IPS DF 4.7 (cell line): ENCODE measurements at regions not wholly inside any gene's neighbourhood (a gene's known extent, or its start where the extent isn't known, plus 50 kb on each side); places are given as distances from the start of the nearest gene placed in this dataset.
"Not testable (repeated sequence)": the region's sequence is repeated elsewhere in the genome, so short reads cannot be mapped to it uniquely, and the experiment has no call there.

Experiments used
- DNase-seq: peaks from one replicate; pipeline ENCODE4 v3.0.0-alpha.2; 2013; ENCODE audit warnings: low spot score; ENCODE audit errors: extremely low read depth

GRCh38 chr13:80180740-80181355 is 160.1 kb downstream of the SPRY2 start:
- no peak for DNase-seq

GRCh38 chr13:80177327-80177726 is 163.6 kb downstream of the SPRY2 start:
- DNase-seq: no peak

DNA sequence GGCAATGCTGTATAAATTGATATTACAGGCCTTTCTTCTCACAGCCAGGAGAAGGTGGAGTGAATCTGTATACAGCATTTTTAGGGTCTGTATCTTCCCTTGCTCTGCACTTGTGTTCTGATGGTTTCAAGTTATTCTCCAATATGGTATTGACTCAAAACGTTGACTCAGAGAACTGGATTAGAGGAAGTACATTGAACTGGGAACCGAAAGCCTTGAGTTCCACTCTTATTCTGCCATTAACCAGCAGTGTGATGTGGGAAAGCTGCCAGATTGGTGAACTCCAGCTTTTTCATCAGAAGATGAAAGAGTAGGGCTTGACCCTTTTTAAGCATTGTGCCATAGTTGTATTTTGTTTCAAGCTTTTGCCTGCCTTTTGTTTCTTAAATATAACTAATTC is 167.7 kb downstream of the SPRY2 start:
- DNase-seq: no peak

DNA sequence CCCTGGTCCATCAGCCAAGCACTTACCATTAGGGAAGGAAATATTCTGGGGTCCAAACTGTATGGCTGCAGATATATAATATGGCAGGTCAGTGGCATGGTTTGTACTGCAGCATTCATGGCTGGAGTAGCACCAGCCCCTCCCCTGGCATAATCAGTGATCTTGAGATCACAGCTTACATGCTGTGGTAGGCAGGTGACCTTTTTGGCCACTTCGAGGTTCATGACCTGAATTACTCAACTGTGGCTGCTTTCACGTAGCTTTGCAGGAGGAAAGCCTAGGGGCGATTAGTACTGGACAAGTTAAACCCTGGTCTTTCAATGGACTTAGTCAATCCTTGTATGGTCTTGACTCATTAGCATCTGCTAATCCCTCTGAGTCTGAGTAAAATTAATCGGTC is 169.8 kb downstream of the SPRY2 start:
- no peak for DNase-seq

- DNase-seq: no peak
Measured at GRCh38 chr13:80168089-80168850, 172.7 kb downstream of the SPRY2 start.

DNA sequence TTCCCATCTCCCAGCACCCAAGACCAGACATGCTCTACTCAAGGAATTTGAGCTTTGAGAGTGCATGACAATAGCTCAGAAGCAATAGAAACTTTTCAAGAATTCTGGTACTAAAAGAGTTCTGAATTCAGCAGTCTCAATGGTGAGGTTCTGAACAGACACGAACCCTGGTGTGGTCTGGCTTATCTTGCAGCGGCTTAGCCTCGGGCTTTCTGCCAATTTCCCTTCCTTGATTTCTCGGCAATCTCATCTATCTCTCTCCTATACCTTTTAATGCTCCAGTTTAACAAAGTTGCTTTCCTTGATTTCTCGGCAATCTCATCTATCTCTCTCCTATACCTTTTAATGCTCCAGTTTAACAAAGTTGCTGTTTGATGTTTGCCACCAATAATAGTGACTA is 174.6 kb downstream of the SPRY2 start:
- no peak for DNase-seq

DNA sequence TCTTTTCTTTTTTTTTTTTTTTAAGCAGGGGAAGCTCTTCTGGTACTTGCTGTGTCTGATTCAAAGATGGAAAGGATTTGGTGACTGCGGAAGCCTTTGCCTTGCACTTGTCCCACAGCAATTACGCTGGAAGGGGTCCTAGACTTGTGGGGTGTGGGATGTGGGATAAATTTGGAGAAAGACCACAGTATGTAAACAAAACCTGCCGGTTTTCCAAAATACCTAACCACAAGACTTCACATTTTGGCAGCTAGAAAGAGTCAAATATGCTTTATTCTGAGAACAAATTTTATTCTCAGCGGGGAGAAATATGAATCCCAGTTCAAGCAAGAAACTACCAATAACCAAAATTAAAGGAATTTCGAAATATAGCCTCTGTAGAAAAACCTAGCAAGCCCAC is 176.5 kb downstream of the SPRY2 start:
- no peak for DNase-seq

- DNase-seq: no peak
Measured at GRCh38 chr13:80161896-80162295, 179.0 kb downstream of the SPRY2 start.

GRCh38 chr13:80161219-80161618 is 179.7 kb downstream of the SPRY2 start:
- DNase-seq: no peak

DNA sequence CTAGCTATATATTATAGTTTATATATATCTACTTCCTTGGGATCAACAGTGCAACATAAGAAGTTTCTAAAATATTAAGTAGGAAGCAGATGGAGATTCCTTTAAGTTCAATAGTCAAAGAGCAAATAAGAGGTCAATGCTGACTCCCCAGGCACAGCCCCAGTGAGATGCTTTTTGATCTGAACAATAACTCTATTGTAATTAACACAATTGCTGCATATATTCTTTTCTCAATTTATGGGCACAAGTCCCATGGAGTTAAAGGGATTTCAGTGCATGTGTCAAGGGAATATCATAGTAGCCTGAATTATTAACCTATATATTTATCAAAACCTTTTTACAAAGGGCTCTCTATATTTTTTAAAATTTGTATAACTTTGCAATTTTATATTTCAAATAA is 180.8 kb downstream of the SPRY2 start:
- DNase-seq: no peak

GRCh38 chr13:80157261-80157932 is 183.5 kb downstream of the SPRY2 start:
- DNase-seq: no peak

GRCh38 chr13:80152142-80152541 is 188.8 kb downstream of the SPRY2 start:
- not testable (repeated sequence) for DNase-seq

DNA sequence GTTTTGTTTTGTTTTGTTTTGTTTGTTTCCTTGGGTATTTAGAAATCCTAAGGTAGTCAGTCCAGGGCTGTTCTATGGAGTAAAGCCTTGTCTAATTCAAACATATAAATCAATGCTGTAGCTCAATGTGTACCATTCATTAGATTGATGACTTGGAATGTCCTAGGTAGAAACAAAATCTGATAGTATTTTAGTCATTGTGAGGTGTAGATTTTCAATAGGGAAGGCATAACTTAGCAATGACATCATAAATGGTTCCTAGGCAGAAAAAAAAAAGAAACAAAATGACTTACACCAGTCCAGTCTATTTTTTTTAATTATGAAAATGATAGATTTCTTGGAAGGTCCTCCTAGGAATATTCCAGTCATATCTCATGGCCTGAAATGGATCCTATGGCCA is 189.9 kb downstream of the SPRY2 start:
- no peak for DNase-seq

DNA sequence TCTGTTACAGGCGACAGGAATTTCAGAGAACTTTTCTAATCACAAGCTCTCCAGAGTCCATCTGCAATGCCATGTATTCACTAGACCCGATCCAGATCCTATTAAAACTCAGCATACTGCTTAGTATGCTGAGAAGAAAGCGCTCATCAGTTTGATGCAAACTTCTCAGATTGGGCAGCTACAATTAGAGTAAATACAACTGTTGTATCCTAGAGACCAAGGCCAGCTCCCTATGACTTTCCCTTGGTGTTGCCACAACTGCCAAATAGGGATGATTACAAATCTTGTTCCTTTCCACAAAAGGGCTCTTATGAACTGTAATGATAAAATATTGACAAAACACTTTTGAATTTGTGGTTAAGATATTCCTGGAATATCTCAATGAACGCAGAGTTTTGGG is 191.2 kb downstream of the SPRY2 start:
- DNase-seq: no peak

DNA sequence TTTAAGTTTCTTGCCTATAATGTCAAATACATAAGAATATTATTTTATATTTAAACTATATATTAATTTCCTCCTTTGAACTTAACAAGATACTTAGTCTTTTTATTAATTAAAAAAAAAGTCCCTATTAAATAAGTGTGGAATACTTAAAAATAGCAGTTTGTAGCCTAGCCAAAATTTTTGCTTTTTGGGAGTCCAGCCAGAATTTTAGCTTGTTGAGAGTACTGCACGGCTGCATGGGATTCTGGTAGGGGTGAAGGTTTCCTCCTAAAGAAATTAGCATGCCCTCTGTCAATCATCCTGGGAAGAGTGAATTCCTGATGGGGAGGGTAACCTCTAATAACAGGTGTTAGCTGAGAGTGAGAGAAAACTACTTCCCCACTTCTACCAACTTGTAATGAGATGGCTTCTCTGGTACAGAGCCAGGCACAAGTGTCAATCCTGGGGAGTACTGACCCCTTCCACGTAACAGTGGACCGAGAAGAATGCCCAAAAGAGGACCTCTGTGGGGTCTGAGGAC is 195.7 kb downstream of the SPRY2 start:
- no peak for DNase-seq

DNA sequence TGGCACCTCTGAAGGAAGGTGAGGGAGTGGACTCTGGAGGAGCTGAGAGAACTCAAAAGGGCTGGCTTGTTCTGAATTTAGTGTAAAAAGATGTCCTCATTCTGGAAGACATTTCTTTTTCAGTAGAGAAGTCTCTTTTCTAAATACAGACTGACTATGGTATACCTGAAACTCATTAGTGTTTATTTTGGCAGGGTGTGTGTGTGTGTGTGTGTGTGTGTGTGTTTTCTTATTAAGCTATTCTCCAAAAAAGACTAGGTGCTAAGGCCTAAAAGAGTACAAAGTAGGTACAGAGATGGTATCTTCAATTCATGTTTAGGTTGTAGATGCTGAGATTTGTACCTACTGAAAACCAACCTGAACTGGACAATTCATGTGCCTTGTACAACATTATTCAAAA is 196.4 kb downstream of the SPRY2 start:
- DNase-seq: no peak

GRCh38 chr13:80141123-80141849 is 199.6 kb downstream of the SPRY2 start:
- DNase-seq: no peak

- no peak for DNase-seq
Measured at GRCh38 chr13:80140685-80141084, 200.2 kb downstream of the SPRY2 start.

GRCh38 chr13:80139196-80139595 is 201.7 kb downstream of the SPRY2 start:
- no peak for DNase-seq

DNA sequence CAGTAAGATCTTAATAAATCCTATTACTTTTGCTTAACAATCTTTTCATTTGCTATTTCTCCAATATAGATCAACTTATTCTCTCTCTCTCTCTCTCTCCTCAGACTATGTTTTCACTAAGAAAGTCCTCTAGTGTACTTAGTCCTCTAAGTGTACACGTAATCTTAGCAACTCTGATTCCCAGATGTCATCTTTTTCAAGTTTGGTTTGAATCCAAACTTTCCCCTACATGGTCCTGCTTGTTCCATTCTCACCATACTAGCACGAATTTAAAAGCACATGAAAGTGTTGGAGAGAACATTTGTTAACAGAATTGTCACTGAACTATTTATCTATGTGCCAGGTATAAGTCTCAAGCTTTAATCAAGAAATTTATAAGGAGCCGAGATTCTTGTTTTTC is 202.9 kb downstream of the SPRY2 start:
- DNase-seq: no peak

DNA sequence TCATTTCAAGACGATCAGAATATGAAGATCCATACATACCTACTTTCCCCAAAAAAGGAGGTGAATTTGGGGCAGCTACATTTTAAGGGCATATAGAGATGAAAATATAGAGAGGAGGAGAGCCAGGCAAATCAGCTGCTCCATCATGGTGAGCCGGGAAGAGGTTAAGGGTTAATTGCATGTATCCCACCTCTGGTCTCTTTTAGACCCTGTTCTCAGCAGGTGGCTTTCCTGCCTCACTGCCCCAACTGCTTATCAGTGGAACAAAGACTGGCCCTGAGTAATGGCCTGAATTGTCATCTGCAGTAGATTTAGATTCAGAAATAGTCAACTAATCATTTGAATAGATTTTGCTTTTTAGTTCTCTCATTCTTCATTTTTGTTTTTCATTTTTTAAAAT is 206.6 kb downstream of the SPRY2 start:
- DNase-seq: no peak
